ENCODE measurements at regions not wholly inside any gene's neighbourhood (a gene's known extent, or its start where the extent isn't known, plus 50 kb on each side); places are given as distances from the start of the nearest gene placed in this dataset.

DNA sequence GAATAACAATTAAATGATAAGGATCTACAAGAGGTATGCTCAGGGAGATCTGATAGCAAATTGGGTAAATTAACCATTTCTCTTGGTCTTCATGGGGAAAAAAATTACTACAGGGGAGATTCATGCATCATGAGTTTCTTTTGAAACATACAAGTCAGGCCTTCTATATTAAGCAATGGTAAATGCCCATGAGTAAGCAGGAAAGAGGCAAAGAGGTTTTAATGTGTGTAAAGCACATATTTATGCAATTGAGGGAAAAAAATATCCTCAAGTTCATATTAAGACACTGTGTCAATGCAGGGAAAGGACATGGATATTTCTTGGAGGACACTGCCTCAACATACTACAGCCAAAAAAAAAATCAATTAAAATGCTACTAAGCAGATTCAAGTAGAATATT is 73.4 kb upstream of the NR4A3 start:
- H3K4me2 ChIP-seq (ENCODE audit: low read length): no peak overlapping the region
- H4K20me1 ChIP-seq (ENCODE audit: insufficient read depth, low read length): no peaks in the 10 kb centered on the region
- H3K27me3 ChIP-seq (ENCODE audit: insufficient read depth, low read length): no peaks in the 10 kb centered on the region
- no peaks in the 10 kb centered on the region for H3F3A ChIP-seq (ENCODE audit: insufficient read depth, low read length)
- no peaks in the 10 kb centered on the region for H3K79me2 ChIP-seq (ENCODE audit: insufficient read depth, low read length)
- no peaks in the 10 kb centered on the region for H3K9me2 ChIP-seq (ENCODE audit: low read depth, low read length)
- no peaks in the 10 kb centered on the region for H3K9me3 ChIP-seq (ENCODE audit: low read length)
- no peak overlapping the region for H3K4me3 ChIP-seq (ENCODE audit: low read depth, low read length, poor library complexity, severe bottlenecking)
- no peak overlapping the region for H3K9ac ChIP-seq (ENCODE audit: low read length)
- no peaks in the 10 kb centered on the region for H3K36me3 ChIP-seq (ENCODE audit: insufficient read depth, low read length)
- no peak overlapping the region for H2AFZ ChIP-seq (ENCODE audit: low read length)
- no peaks in the 10 kb centered on the region for H3K4me1 ChIP-seq (ENCODE audit: insufficient read depth, low read length, severe bottlenecking)
- no peak overlapping the region for H3K27ac ChIP-seq (ENCODE audit: low read depth, low read length, poor library complexity, severe bottlenecking)
- TF ChIP-seq, protein P1, sequence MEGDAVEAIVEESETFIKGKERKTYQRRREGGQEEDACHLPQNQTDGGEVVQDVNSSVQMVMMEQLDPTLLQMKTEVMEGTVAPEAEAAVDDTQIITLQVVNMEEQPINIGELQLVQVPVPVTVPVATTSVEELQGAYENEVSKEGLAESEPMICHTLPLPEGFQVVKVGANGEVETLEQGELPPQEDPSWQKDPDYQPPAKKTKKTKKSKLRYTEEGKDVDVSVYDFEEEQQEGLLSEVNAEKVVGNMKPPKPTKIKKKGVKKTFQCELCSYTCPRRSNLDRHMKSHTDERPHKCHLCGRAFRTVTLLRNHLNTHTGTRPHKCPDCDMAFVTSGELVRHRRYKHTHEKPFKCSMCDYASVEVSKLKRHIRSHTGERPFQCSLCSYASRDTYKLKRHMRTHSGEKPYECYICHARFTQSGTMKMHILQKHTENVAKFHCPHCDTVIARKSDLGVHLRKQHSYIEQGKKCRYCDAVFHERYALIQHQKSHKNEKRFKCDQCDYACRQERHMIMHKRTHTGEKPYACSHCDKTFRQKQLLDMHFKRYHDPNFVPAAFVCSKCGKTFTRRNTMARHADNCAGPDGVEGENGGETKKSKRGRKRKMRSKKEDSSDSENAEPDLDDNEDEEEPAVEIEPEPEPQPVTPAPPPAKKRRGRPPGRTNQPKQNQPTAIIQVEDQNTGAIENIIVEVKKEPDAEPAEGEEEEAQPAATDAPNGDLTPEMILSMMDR (IDR thresholded peaks at IDR 0.05; ENCODE audit: low read length): no peak
- no peak for TF ChIP-seq EZH2 (IDR thresholded peaks at IDR 0.05; ENCODE audit: borderline replicate concordance, low read length)

DNA sequence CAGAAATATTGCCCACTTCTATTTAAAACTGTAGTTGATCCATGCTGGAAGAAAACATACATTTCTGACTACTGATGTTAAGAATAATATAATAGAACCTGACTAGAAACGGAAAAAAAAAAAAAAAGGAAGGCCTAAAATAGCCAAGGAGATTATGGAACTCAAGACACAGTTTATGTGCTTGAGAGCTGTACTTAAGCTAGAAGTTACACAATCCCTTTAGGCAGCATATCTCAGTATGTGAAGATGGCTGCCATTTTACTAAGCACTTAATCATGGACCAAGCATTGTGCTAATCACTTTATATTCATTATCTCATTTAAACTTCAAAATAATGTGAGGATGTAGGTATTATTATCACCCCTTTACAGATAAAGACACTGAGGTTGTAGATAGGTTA is 73.0 kb upstream of the NR4A3 start:
- Histone ChIP-seq H3K4me2 (ENCODE audit: low read length) (no peak overlapping the region), H4K20me1 (ENCODE audit: insufficient read depth, low read length) (no peaks in the 10 kb centered on the region), H3F3A (ENCODE audit: insufficient read depth, low read length) (no peaks in the 10 kb centered on the region), H3K9me3 (ENCODE audit: low read length) (no peaks in the 10 kb centered on the region), H3K79me2 (ENCODE audit: insufficient read depth, low read length) (no peaks in the 10 kb centered on the region), H3K27me3 (ENCODE audit: insufficient read depth, low read length) (no peaks in the 10 kb centered on the region), H3K4me3 (ENCODE audit: low read depth, low read length, poor library complexity, severe bottlenecking) (no peak overlapping the region), H2AFZ (ENCODE audit: low read length) (no peak overlapping the region), H3K9ac (ENCODE audit: low read length) (no peak overlapping the region), H3K36me3 (ENCODE audit: insufficient read depth, low read length) (no peaks in the 10 kb centered on the region), H3K9me2 (ENCODE audit: low read depth, low read length) (no peaks in the 10 kb centered on the region), H3K4me1 (ENCODE audit: insufficient read depth, low read length, severe bottlenecking) (no peaks in the 10 kb centered on the region), H3K27ac (ENCODE audit: low read depth, low read length, poor library complexity, severe bottlenecking) (no peak overlapping the region)
- no peak for TF ChIP-seq EZH2 (IDR thresholded peaks at IDR 0.05; ENCODE audit: borderline replicate concordance, low read length)
- TF ChIP-seq, protein P1 (IDR thresholded peaks at IDR 0.05; ENCODE audit: low read length): no peak

DNA sequence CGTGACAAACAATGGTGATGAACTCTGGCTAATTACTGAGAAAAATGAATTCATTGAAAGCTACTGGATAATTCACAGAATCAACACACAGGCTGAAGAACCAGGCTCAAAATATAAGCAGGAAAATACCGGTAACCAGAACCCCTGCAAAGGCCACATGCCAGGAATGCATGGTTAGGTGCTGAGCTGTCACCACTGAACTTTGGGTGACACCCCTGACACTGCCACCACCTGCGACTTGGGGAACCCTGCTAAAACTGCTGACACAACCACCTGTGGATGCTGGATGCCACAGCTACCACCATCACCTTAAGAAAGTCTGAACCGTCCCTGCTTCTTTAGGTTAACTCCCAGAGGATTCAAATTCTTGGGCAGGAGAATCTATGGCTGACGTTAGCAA is 72.0 kb upstream of the NR4A3 start:
- H4K20me1 ChIP-seq (ENCODE audit: insufficient read depth, low read length): no peaks in the 10 kb centered on the region
- H3K27me3 ChIP-seq (ENCODE audit: insufficient read depth, low read length): no peaks in the 10 kb centered on the region
- no peaks in the 10 kb centered on the region for H3K9me2 ChIP-seq (ENCODE audit: low read depth, low read length)
- no peaks in the 10 kb centered on the region for H3K36me3 ChIP-seq (ENCODE audit: insufficient read depth, low read length)
- H3K27ac ChIP-seq (ENCODE audit: low read depth, low read length, poor library complexity, severe bottlenecking): no peak overlapping the region
- no peak overlapping the region for H2AFZ ChIP-seq (ENCODE audit: low read length)
- no peaks in the 10 kb centered on the region for H3K79me2 ChIP-seq (ENCODE audit: insufficient read depth, low read length)
- no peaks in the 10 kb centered on the region for H3K9me3 ChIP-seq (ENCODE audit: low read length)
- H3F3A ChIP-seq (ENCODE audit: insufficient read depth, low read length): no peaks in the 10 kb centered on the region
- H3K4me1 ChIP-seq (ENCODE audit: insufficient read depth, low read length, severe bottlenecking): no peaks in the 10 kb centered on the region
- H3K4me3 ChIP-seq (ENCODE audit: low read depth, low read length, poor library complexity, severe bottlenecking): no peak overlapping the region
- H3K4me2 ChIP-seq (ENCODE audit: low read length): no peak overlapping the region
- TF ChIP-seq, protein P1 (IDR thresholded peaks at IDR 0.05; ENCODE audit: low read length): no peak
- TF ChIP-seq EZH2 (IDR thresholded peaks at IDR 0.05; ENCODE audit: borderline replicate concordance, low read length): no peak
- no peak overlapping the region for H3K9ac ChIP-seq (ENCODE audit: low read length)
